ENCODE measurements at regions not wholly inside any gene's neighbourhood (a gene's known extent, or its start where the extent isn't known, plus 50 kb on each side); places are given as distances from the start of the nearest gene placed in this dataset.

DNA sequence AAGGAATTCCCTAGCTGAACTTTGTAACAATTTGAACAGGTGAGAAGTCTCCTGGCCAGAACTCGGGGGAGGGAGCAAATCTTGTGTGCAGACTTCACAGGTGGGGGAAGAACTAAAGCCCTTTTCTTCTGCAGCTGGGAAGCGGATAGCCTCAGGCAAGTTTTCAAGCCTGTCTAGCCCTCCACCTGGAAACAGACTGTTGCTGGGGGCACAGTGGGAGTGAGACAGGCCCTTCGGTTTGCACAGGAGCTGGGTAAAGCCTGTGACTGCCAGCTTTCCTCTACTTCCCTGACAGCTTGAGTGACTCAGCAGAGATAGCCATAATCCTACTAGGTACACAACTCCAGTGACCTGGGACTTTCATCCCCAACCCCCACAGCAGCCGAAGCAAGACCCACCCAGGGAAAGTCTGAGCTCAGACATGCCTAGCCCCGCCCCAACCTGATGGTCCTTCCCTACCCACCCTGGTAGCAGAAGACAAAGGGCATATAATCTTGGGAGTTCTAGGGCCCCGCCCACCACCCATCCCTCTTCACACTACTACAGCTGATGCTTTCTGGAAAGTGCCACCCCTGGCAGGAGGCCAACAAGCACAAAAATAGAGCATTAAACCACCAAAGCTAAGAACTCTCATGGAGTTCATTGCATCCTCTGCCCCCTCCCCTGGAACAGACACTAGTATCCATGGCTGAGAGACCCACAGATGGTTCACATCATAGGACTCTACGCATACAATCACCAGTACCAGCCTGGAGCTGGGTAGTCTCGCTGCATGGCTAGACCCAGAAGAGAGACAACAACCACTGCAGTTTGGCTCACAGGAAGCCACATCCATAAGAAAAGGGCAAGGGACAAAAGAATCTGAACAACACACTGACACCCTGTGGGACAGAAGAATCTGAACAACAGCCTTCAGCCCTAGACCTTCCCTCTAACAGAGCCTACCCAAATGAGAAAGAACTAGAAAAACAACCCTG, 479.0 kb downstream of the RAP2B start:
- TF ChIP-seq CTCF (IDR thresholded peaks at IDR 0.05) (no peak), POLR2A (IDR thresholded peaks at IDR 0.05) (no peak)

Measured in adrenal gland (tissue), 5 donors.